CD4-positive, alpha-beta T cell (primary cell): ENCODE measurements at regions not wholly inside any gene's neighbourhood (a gene's known extent, or its start where the extent isn't known, plus 50 kb on each side); places are given as distances from the start of the nearest gene placed in this dataset.

ENCODE experiments used
- ATAC-seq: fragments of 200-7000 bp; cut with Tn5 transposase; one replicate; pipeline ENCODE4 v1.10.0; 2022; ENCODE audit warnings: mild to moderate bottlenecking; ENCODE audit not compliant: poor library complexity
- CTCF ChIA-PET: fragments of 350-600 bp; sonication (Branson Sonifier 250); formaldehyde crosslinking; loops from one replicate; lab custom pipeline; 2021; ENCODE audit warnings: antibody characterized with exemption, inconsistent platforms; lab: Charles Lee
- POLR2A ChIA-PET: fragments of 350-600 bp; sonication (Branson Sonifier 250); formaldehyde crosslinking; loops from one replicate; lab custom pipeline; 2021; ENCODE audit warnings: antibody characterized with exemption, inconsistent platforms; lab: Charles Lee
- DNase-seq, 14 experiments: peaks; one replicate each; pipeline ENCODE4 v3.0.0-alpha.2; 2013 to 2020; ENCODE audit warnings: mixed read lengths in 2 of 14
- H3K27ac ChIP-seq, 2 donors: one replicate each; pipeline versions ENCODE4 v1.5.1 to v1.7.0; 2013; ENCODE audit warnings: low read length in 2 of 2, low read depth in 1 of 2, mild to moderate bottlenecking in 1 of 2
- H3K27me3 ChIP-seq, 2 experiments: 1 replicate in 1 of 2; 2 replicates in 1 of 2; pipeline versions ENCODE4 v1.6.1 to v1.7.0; 2013; ENCODE audit warnings: low read length in 2 of 2, control low read depth in 1 of 2, mild to moderate bottlenecking in 1 of 2, moderate library complexity in 1 of 2; ENCODE audit not compliant: insufficient read depth in 2 of 2, control insufficient read depth in 1 of 2
- H3K36me3 ChIP-seq: one replicate; pipeline ENCODE4 v1.6.1; 2013; ENCODE audit warnings: low read length, control low read depth; ENCODE audit not compliant: insufficient read depth
- H3K4me1 ChIP-seq: one replicate; pipeline ENCODE4 v1.6.1; 2013; ENCODE audit warnings: low read length, control low read depth; ENCODE audit not compliant: insufficient read depth
- H3K4me3 ChIP-seq: one replicate; pipeline ENCODE4 v1.5.1; 2013; ENCODE audit warnings: mild to moderate bottlenecking, low read length, moderate library complexity
- H3K9me3 ChIP-seq, 2 experiments: 1 replicate in 1 of 2; 2 replicates in 1 of 2; pipeline versions ENCODE4 v1.6.1 to v1.7.0; 2013; ENCODE audit warnings: low read length in 2 of 2, mild to moderate bottlenecking in 2 of 2, control low read depth in 1 of 2, moderate library complexity in 1 of 2; ENCODE audit not compliant: control insufficient read depth in 1 of 2, insufficient read depth in 1 of 2
- H3K27ac Mint-ChIP-seq: one replicate; pipeline ENCODE4 v1.8.0; 2020; ENCODE audit warnings: mixed read lengths
- H3K27me3 Mint-ChIP-seq: one replicate; pipeline ENCODE4 v1.8.0; 2021; ENCODE audit warnings: mixed read lengths
- H3K36me3 Mint-ChIP-seq: one replicate; pipeline ENCODE4 v1.8.0; 2021; ENCODE audit warnings: low read depth, mixed read lengths
- H3K4me1 Mint-ChIP-seq: one replicate; pipeline ENCODE4 v1.8.0; 2021; ENCODE audit warnings: low read depth, mixed read lengths
- H3K4me3 Mint-ChIP-seq: one replicate; pipeline ENCODE4 v1.8.0; 2020; ENCODE audit warnings: mild to moderate bottlenecking, mixed read lengths
- H3K9me3 Mint-ChIP-seq: one replicate; pipeline ENCODE4 v1.8.0; 2020; ENCODE audit warnings: mixed read lengths
- intact Hi-C, 2 experiments: fragments of 100-400 bp; cut with DNase I in 1 of 2; cut with micrococcal nuclease in 1 of 2; formaldehyde crosslinking; loops; one replicate each; pipeline versions ENCODE4 v1.15.1 to v1.9.0; 2023 to 2025; cut with DNase I, micrococcal nuclease
- TF ChIP-seq, protein P1 (sequence below): fragments of 200-600 bp; IDR thresholded peaks from one replicate; pipeline ENCODE4 v1.8.0; 2022; ENCODE audit warnings: antibody characterized with exemption, mild to moderate bottlenecking

- TF ChIP-seq, protein P1, sequence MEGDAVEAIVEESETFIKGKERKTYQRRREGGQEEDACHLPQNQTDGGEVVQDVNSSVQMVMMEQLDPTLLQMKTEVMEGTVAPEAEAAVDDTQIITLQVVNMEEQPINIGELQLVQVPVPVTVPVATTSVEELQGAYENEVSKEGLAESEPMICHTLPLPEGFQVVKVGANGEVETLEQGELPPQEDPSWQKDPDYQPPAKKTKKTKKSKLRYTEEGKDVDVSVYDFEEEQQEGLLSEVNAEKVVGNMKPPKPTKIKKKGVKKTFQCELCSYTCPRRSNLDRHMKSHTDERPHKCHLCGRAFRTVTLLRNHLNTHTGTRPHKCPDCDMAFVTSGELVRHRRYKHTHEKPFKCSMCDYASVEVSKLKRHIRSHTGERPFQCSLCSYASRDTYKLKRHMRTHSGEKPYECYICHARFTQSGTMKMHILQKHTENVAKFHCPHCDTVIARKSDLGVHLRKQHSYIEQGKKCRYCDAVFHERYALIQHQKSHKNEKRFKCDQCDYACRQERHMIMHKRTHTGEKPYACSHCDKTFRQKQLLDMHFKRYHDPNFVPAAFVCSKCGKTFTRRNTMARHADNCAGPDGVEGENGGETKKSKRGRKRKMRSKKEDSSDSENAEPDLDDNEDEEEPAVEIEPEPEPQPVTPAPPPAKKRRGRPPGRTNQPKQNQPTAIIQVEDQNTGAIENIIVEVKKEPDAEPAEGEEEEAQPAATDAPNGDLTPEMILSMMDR: no peak
- Mint-ChIP-seq H3K4me3 (no peak overlapping the region), H3K27me3 (peaks cover 15% of the 10 kb centered on the region), H3K27ac (no peak overlapping the region), H3K9me3 (no peaks in the 10 kb centered on the region), H3K4me1 (no peaks in the 10 kb centered on the region), H3K36me3 (no peaks in the 10 kb centered on the region)
- H3K9me3 ChIP-seq: no peaks in the 10 kb centered on the region
- ATAC-seq (no peak), DNase-seq (no peak)
- no peak overlapping the region for H3K27ac ChIP-seq
- no peaks in the 10 kb centered on the region for H3K27me3 ChIP-seq
- ChIA-PET CTCF (no interaction called here), POLR2A (no interaction called here)
- no peak overlapping the region for H3K4me3 ChIP-seq
- intact Hi-C loops: loop anchor here in 1 of 2 experiments (5.0 kb wide), 1 partner anchor 569 kb away; no protein-coding TSS in a partner anchor
- H3K36me3 ChIP-seq: no peaks in the 10 kb centered on the region
- H3K4me1 ChIP-seq: no peaks in the 10 kb centered on the region
Observed at GRCh38 chr19:30788105-30788765, 416.1 kb downstream of the ZNF536 start.

GRCh38 chr19:30785458-30786137, 413.4 kb downstream of the ZNF536 start:
- peak in 1 of 14 experiments; percentile 4 for DNase-seq
- Mint-ChIP-seq H3K4me3 (no peak overlapping the region), H3K27ac (no peak overlapping the region), H3K27me3 (peaks cover 27% of the 10 kb centered on the region), H3K4me1 (no peaks in the 10 kb centered on the region), H3K36me3 (no peaks in the 10 kb centered on the region), H3K9me3 (no peaks in the 10 kb centered on the region)
- ATAC-seq: no peak
- H3K27ac ChIP-seq: no peak overlapping the region
- H3K36me3 ChIP-seq: no peaks in the 10 kb centered on the region
- POLR2A ChIA-PET: no interaction called here
- no peaks in the 10 kb centered on the region for H3K4me1 ChIP-seq
- H3K27me3 ChIP-seq: no peaks in the 10 kb centered on the region
- no peaks in the 10 kb centered on the region for H3K9me3 ChIP-seq
- CTCF ChIA-PET: interaction anchor here (1.0 kb wide), 1 partner anchor 8 kb away, joined by 4 read pairs; no protein-coding TSS in a partner anchor
- TF ChIP-seq, protein P1: no peak
- no peak overlapping the region for H3K4me3 ChIP-seq
- intact Hi-C loops: loop anchor here (1.0 to 5.0 kb wide), 3 partner anchors 572 to 1439 kb away; no protein-coding TSS in a partner anchor

- H3K27me3 Mint-ChIP-seq: peaks cover 31% of the 10 kb centered on the region
- H3K36me3 ChIP-seq: no peaks in the 10 kb centered on the region
- no peaks in the 10 kb centered on the region for H3K4me1 ChIP-seq
- TF ChIP-seq, protein P1: peak; percentile 63
- CTCF ChIA-PET: interaction anchor here (0.7 to 1.0 kb wide), 3 partner anchors 9 to 1439 kb away, joined by 3 to 5 read pairs (median 4); no protein-coding TSS in a partner anchor
- H3K4me3 Mint-ChIP-seq: no peak overlapping the region
- H3K27me3 ChIP-seq: no peaks in the 10 kb centered on the region
- POLR2A ChIA-PET: no interaction called here
- H3K4me1 Mint-ChIP-seq: no peaks in the 10 kb centered on the region
- no peaks in the 10 kb centered on the region for H3K9me3 Mint-ChIP-seq
- ATAC-seq: no peak
- no peaks in the 10 kb centered on the region for H3K9me3 ChIP-seq
- no peak overlapping the region for H3K4me3 ChIP-seq
- intact Hi-C loops: loop anchor here (1.0 to 5.0 kb wide), 4 partner anchors 572 to 1782 kb away; no protein-coding TSS in a partner anchor
- peak; percentile 26 to 72 (median 48) for DNase-seq
- H3K27ac ChIP-seq: no peak overlapping the region
- no peak overlapping the region for H3K27ac Mint-ChIP-seq
- H3K36me3 Mint-ChIP-seq: no peaks in the 10 kb centered on the region
Observed at GRCh38 chr19:30784850-30785457, 412.8 kb downstream of the ZNF536 start.
